Progenitor cell of endocrine pancreas (in vitro differentiated cells): ENCODE measurements at regions not wholly inside any gene's neighbourhood (a gene's known extent, or its start where the extent isn't known, plus 50 kb on each side); places are given as distances from the start of the nearest gene placed in this dataset.

Experiments used
- DNase-seq: peaks from one replicate; pipeline ENCODE4 v3.0.0; 2021; ENCODE audit warnings: low spot score; ENCODE audit not compliant: unreplicated experiment
- H3K27ac Mint-ChIP-seq: 2 replicates; pipeline ENCODE4 v1.8.0; 2021; ENCODE audit warnings: mild to moderate bottlenecking, moderate library complexity, mixed read lengths
- H3K27me3 Mint-ChIP-seq: 2 replicates; pipeline ENCODE4 v1.8.0; 2021; ENCODE audit warnings: mixed read lengths
- H3K36me3 Mint-ChIP-seq: 2 replicates; pipeline ENCODE4 v1.8.0; 2022; ENCODE audit warnings: mixed read lengths; ENCODE audit not compliant: insufficient read depth
- H3K4me1 Mint-ChIP-seq: 2 replicates; pipeline ENCODE4 v1.8.0; 2021; ENCODE audit warnings: low read depth, mixed read lengths
- H3K4me3 Mint-ChIP-seq: 2 replicates; pipeline ENCODE4 v1.8.0; 2021; ENCODE audit warnings: low read depth, mild to moderate bottlenecking, moderate library complexity, mixed read lengths
- H3K9me3 Mint-ChIP-seq: 2 replicates; pipeline ENCODE4 v1.8.0; 2021; ENCODE audit warnings: low read depth, mixed read lengths
- TF ChIP-seq, protein P1 (sequence below): fragments of 200-600 bp; sonication (generic); IDR thresholded peaks from one replicate; pipeline ENCODE4 v1.5.0; 2021; ENCODE audit warnings: antibody characterized with exemption, mild to moderate bottlenecking; ENCODE audit not compliant: unreplicated experiment

DNA sequence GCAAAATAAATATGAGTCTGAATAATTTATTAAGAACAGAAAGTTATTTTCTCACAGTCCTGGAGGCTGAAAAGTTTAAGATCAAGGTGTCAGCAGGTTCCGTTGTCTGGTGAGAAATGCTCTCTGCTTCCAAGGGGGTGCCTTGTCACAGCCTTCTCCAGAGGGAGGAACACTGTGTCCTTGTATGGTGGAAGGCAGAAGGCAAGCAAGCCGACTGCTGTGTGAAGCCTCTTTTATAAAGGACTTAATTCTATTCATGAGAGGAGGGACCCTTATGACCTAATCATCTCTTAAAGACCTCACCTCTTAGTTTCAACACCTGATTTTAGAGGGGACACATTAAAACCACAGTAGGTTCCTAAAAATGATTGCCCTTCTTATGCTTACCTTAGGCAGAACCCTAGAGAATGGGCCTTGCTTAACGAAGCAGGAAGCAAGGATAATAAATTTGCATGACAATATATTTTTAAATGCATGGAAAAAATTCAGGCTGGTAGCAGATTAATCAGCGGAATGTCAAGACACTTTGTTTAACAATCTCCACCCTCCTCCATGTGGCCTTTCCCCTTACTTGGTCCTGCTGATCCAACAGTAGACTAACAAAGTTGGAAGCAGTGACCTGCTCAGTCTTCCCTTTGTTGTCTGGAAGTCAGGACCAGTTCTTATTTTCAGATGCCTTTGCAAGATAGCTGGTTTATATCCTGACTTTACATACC lies 154.9 kb downstream of the DYRK2 start:
- Mint-ChIP-seq H3K27me3 (no peaks in the 10 kb centered on the region), H3K4me3 (no peak overlapping the region), H3K4me1 (peaks cover 3% of the 10 kb centered on the region), H3K27ac (no peak overlapping the region), H3K36me3 (no peaks in the 10 kb centered on the region), H3K9me3 (no peaks in the 10 kb centered on the region)
- DNase-seq, result no peak
- TF ChIP-seq, protein P1, sequence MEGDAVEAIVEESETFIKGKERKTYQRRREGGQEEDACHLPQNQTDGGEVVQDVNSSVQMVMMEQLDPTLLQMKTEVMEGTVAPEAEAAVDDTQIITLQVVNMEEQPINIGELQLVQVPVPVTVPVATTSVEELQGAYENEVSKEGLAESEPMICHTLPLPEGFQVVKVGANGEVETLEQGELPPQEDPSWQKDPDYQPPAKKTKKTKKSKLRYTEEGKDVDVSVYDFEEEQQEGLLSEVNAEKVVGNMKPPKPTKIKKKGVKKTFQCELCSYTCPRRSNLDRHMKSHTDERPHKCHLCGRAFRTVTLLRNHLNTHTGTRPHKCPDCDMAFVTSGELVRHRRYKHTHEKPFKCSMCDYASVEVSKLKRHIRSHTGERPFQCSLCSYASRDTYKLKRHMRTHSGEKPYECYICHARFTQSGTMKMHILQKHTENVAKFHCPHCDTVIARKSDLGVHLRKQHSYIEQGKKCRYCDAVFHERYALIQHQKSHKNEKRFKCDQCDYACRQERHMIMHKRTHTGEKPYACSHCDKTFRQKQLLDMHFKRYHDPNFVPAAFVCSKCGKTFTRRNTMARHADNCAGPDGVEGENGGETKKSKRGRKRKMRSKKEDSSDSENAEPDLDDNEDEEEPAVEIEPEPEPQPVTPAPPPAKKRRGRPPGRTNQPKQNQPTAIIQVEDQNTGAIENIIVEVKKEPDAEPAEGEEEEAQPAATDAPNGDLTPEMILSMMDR, result no peak

DNA sequence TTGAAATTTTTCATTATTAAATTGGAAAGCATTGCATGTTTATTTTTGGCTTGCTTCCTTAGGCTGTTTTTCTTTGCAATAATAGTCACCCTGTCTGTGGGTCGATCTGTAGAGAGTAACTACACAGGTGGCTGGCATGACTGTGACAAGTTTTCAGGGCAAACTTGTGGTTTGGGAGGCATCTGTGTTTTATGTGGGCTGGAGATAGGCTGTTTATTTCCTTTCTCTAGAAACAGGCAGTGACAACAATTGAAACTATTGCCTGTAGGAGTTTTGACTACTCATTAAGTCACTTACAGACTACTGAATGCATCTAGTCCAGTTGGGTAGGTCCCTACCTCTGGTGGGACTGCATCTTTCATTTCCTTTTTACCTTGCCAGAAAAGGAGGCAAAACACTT lies 155.6 kb downstream of the DYRK2 start:
- no peak overlapping the region for H3K27ac Mint-ChIP-seq
- no peaks in the 10 kb centered on the region for H3K27me3 Mint-ChIP-seq
- H3K4me3 Mint-ChIP-seq, result no peak overlapping the region
- H3K9me3 Mint-ChIP-seq, result no peaks in the 10 kb centered on the region
- TF ChIP-seq, protein P1, result no peak
- DNase-seq, result no peak
- peaks cover 2% of the 10 kb centered on the region for H3K4me1 Mint-ChIP-seq
- H3K36me3 Mint-ChIP-seq, result no peaks in the 10 kb centered on the region

DNA sequence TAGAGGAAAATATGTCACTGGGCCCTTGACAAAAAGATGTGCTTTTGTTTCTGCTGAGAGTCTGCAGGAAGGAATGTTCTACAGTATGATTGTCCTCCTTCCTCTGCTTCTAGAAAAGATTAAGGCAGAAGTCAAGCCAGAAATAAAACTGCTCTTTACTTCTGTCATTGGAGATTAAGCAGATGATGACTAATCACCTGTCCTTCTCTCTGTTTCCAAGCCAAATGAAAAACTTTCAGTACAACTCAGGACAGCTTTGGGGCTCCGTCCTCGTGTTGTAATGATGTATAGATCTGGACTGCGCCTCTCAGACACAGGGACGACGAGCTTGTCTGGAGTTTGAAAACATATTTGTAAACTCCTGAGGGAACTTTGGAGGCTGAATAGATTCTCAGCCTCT lies 159.3 kb downstream of the DYRK2 start:
- no peak for DNase-seq
- Mint-ChIP-seq H3K27ac (no peak overlapping the region), H3K4me3 (no peak overlapping the region), H3K4me1 (no peaks in the 10 kb centered on the region), H3K9me3 (no peaks in the 10 kb centered on the region), H3K36me3 (no peaks in the 10 kb centered on the region), H3K27me3 (no peaks in the 10 kb centered on the region)
- TF ChIP-seq, protein P1, result no peak

DNA sequence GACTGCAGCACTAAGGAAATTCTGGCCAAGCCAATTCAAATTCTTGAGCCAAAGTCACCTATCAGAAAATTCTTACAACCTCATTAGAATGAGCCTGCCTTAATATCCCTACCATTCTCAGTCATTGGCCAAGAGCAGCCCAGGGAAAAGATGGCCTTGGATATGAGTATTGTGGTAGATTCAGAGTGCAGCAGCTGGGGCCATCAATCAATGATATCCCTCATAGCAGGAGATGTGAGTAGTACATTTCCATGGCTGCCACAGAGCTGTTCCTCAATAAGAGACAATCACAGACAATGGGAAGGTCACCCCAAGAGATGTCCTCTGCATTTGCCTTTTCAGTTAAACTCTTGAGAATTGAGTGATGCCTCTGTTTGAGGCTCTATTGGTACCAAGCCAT lies 161.6 kb downstream of the DYRK2 start:
- no peaks in the 10 kb centered on the region for H3K27me3 Mint-ChIP-seq
- no peak for DNase-seq
- TF ChIP-seq, protein P1, result no peak
- peaks cover 2% of the 10 kb centered on the region for H3K9me3 Mint-ChIP-seq
- no peak overlapping the region for H3K4me3 Mint-ChIP-seq
- no peaks in the 10 kb centered on the region for H3K36me3 Mint-ChIP-seq
- no peaks in the 10 kb centered on the region for H3K4me1 Mint-ChIP-seq
- no peak overlapping the region for H3K27ac Mint-ChIP-seq

DNA sequence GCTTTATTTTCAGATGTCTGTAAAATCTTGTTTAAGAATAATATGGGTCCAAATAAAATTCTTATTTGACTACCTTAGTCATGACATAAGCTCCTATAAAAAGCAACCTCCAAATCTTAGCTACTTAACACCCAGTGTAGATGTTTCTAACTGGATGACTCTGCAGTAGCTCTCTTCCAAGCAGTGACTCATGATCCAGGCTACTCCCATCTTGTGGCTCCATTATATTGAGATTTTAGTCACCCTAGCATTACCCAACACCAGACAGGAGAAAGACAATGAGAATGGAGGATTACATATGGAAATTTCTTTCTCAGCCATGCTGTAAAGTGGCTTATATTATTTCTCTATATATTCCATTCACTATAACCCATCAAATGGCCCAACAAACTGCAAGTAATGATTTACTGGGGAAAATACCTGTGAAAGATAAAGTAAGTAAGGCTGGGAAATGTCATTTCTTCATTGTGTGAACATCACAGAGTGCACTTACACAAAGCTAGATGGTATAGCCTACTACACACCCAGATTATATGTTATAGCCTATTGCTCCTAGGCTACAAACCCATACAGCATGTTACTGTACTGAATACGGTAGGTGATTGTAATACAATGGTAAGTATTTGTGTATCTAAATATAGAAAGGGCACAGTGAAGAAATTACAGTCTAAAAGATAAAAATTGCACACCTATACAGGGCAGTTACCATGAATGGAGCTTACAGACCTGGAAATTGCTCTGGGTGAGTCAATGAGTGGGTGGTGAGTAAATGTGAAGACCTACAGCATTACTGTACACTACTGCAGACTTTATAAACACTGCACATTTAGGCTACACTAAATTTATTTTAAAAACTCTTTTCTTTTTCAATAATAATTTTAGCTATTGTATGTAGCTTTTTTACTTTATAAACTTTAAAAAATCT lies 163.2 kb downstream of the DYRK2 start:
- Mint-ChIP-seq H3K27me3 (no peaks in the 10 kb centered on the region), H3K27ac (no peak overlapping the region), H3K9me3 (peaks cover 12% of the 10 kb centered on the region), H3K36me3 (no peaks in the 10 kb centered on the region), H3K4me1 (no peaks in the 10 kb centered on the region), H3K4me3 (no peak overlapping the region)
- TF ChIP-seq, protein P1, result no peak
- DNase-seq, result no peak
